TTC549 (cell line): ENCODE measurements at regions not wholly inside any gene's neighbourhood (a gene's known extent, or its start where the extent isn't known, plus 50 kb on each side); places are given as distances from the start of the nearest gene placed in this dataset.

Source experiments
- FAIRE-seq: peaks from 2 replicates; lab custom pipeline; 2012; peaks lifted over from hg19 to GRCh38; lab: Jason Lieb, UNC

GRCh38 chr5:28286566-28286965 is 1248.2 kb upstream of the CDH9 start:
- FAIRE-seq = no peak

GRCh38 chr5:28284788-28285187 is 1246.4 kb upstream of the CDH9 start:
- no peak for FAIRE-seq

- no peak for FAIRE-seq
Measured at GRCh38 chr5:28281351-28281750, 1243.0 kb upstream of the CDH9 start.

- no peak for FAIRE-seq
Measured at GRCh38 chr5:28275931-28276330, 1237.5 kb upstream of the CDH9 start.

GRCh38 chr5:28269978-28270377 is 1231.6 kb upstream of the CDH9 start:
- FAIRE-seq = no peak

- no peak for FAIRE-seq
Measured at GRCh38 chr5:28265877-28266276, 1227.5 kb upstream of the CDH9 start.

GRCh38 chr5:28254846-28255245 is 1216.5 kb upstream of the CDH9 start:
- FAIRE-seq = no peak

GRCh38 chr5:28253431-28253830 is 1215.0 kb upstream of the CDH9 start:
- no peak for FAIRE-seq

- FAIRE-seq = no peak
Measured at GRCh38 chr5:28249771-28250415, 1211.5 kb upstream of the CDH9 start.

GRCh38 chr5:28234356-28234968 is 1196.1 kb upstream of the CDH9 start:
- no peak for FAIRE-seq

- FAIRE-seq = no peak
Measured at GRCh38 chr5:28226407-28226806, 1188.0 kb upstream of the CDH9 start.

- FAIRE-seq = no peak
Measured at GRCh38 chr5:28219539-28219938, 1181.2 kb upstream of the CDH9 start.

GRCh38 chr5:28217695-28218094 is 1179.3 kb upstream of the CDH9 start:
- no peak for FAIRE-seq

GRCh38 chr5:28216939-28217360 is 1178.6 kb upstream of the CDH9 start:
- FAIRE-seq = no peak

GRCh38 chr5:28215091-28215490 is 1176.7 kb upstream of the CDH9 start:
- no peak for FAIRE-seq

GRCh38 chr5:28214292-28214691 is 1175.9 kb upstream of the CDH9 start:
- no peak for FAIRE-seq

GRCh38 chr5:28208356-28208755 is 1170.0 kb upstream of the CDH9 start:
- no peak for FAIRE-seq

GRCh38 chr5:28190011-28190410 is 1151.6 kb upstream of the CDH9 start:
- no peak for FAIRE-seq

GRCh38 chr5:28174691-28175090 is 1136.3 kb upstream of the CDH9 start:
- no peak for FAIRE-seq

GRCh38 chr5:28165096-28165495 is 1126.7 kb upstream of the CDH9 start:
- no peak for FAIRE-seq

GRCh38 chr5:28164568-28164967 is 1126.2 kb upstream of the CDH9 start:
- FAIRE-seq = no peak

GRCh38 chr5:28156981-28157380 is 1118.6 kb upstream of the CDH9 start:
- FAIRE-seq = no peak

- no peak for FAIRE-seq
Measured at GRCh38 chr5:28143519-28143918, 1105.1 kb upstream of the CDH9 start.

- no peak for FAIRE-seq
Measured at GRCh38 chr5:28132151-28132550, 1093.8 kb upstream of the CDH9 start.
